Head of caudate nucleus (tissue), 42 donors: ENCODE measurements at regions not wholly inside any gene's neighbourhood (a gene's known extent, or its start where the extent isn't known, plus 50 kb on each side); places are given as distances from the start of the nearest gene placed in this dataset.
"Not testable (repeated sequence)": the region's sequence is repeated elsewhere in the genome, so short reads cannot be mapped to it uniquely, and the experiment has no call there.

Experiments used
- DNase-seq, 42 donors: peaks; one replicate each; pipeline versions ENCODE4 v3.0.0 to v3.0.0-alpha.2; 2020 to 2021; ENCODE audit warnings: mixed read lengths in 7 of 42
- intact Hi-C: fragments of 100-400 bp; cut with DNase I; formaldehyde crosslinking; loops from one replicate; pipeline ENCODE4 v1.15.0; 2022

- DNase-seq: peak in 3 of 42 donors; percentile 6 to 27 (median 23)
- intact Hi-C loops: not testable (repeated sequence)
These were observed 224.9 kb downstream of the TMEM121 start for GRCh38 chr14:105751291-105751751.

GRCh38 chr14:105752420-105752819 lies 226.0 kb downstream of the TMEM121 start:
- DNase-seq, intact Hi-C loops: not testable (repeated sequence)

- DNase-seq: peak in 3 of 42 donors; percentile 24 to 30 (median 25)
- intact Hi-C loops: no loop called here
These were observed 234.4 kb downstream of the TMEM121 start for GRCh38 chr14:105760691-105761344.

GRCh38 chr14:105761345-105761740 lies 235.0 kb downstream of the TMEM121 start:
- DNase-seq: peak in 2 of 42 donors; percentile 8 to 19
- intact Hi-C loops: not testable (repeated sequence)

GRCh38 chr14:105761842-105762241 lies 235.5 kb downstream of the TMEM121 start:
- intact Hi-C loops: no loop called here
- DNase-seq: peak in 2 of 42 donors; percentile 5 to 14

GRCh38 chr14:105762262-105762661 lies 235.9 kb downstream of the TMEM121 start:
- intact Hi-C loops: not testable (repeated sequence)

GRCh38 chr14:105764254-105764901 lies 238.0 kb downstream of the TMEM121 start:
- intact Hi-C loops: not testable (repeated sequence)
- peak in 1 of 42 donors; percentile 30 for DNase-seq

More at GRCh38 chr14:105762262-105762661, 235.9 kb downstream of the TMEM121 start:
- not testable (repeated sequence) for DNase-seq

- intact Hi-C loops: not testable (repeated sequence)
These were observed 238.9 kb downstream of the TMEM121 start for GRCh38 chr14:105765072-105765825.

GRCh38 chr14:105765893-105766614 lies 239.7 kb downstream of the TMEM121 start:
- DNase-seq: peak in 1 of 42 donors; percentile 17
- intact Hi-C loops: no loop called here

More at GRCh38 chr14:105765072-105765825, 238.9 kb downstream of the TMEM121 start:
- peak in 11 of 42 donors; percentile 12 to 53 (median 22) for DNase-seq

GRCh38 chr14:105767315-105767714 lies 240.9 kb downstream of the TMEM121 start:
- peak in 1 of 42 donors; percentile 29 for DNase-seq
- intact Hi-C loops: no loop called here

GRCh38 chr14:105768039-105768438 lies 241.7 kb downstream of the TMEM121 start:
- DNase-seq, intact Hi-C loops: not testable (repeated sequence)

- intact Hi-C loops: not testable (repeated sequence)
- peak in 1 of 42 donors; percentile 22 for DNase-seq
These were observed 242.8 kb downstream of the TMEM121 start for GRCh38 chr14:105769061-105769730.

GRCh38 chr14:105770619-105771216 lies 244.3 kb downstream of the TMEM121 start:
- intact Hi-C loops: not testable (repeated sequence)
- DNase-seq: peak in 1 of 42 donors; percentile 28

- DNase-seq: peak in 1 of 42 donors; percentile 25
- intact Hi-C loops: not testable (repeated sequence)
These were observed 245.2 kb downstream of the TMEM121 start for GRCh38 chr14:105771261-105772226.

GRCh38 chr14:105772710-105773250 lies 246.4 kb downstream of the TMEM121 start:
- DNase-seq: peak in 1 of 42 donors; percentile 10
- intact Hi-C loops: not testable (repeated sequence)

GRCh38 chr14:105773584-105773983 lies 247.2 kb downstream of the TMEM121 start:
- intact Hi-C loops: no loop called here
- peak in 1 of 42 donors; percentile 14 for DNase-seq
